Kidney tubule cell (primary cell): ENCODE measurements at regions not wholly inside any gene's neighbourhood (a gene's known extent, or its start where the extent isn't known, plus 50 kb on each side); places are given as distances from the start of the nearest gene placed in this dataset.
A peak's percentile ranks its signal among the peaks of the same experiment; 100 is the strongest.
"Not testable (repeated sequence)": the region's sequence is repeated elsewhere in the genome, so short reads cannot be mapped to it uniquely, and the experiment has no call there.

ENCODE experiments used
- DNase-seq: peaks from one replicate; pipeline ENCODE4 v3.0.0-alpha.2; 2018; ENCODE audit warnings: low spot score

- no peak for DNase-seq
These were observed 844.4 kb upstream of the CDH18 start for GRCh38 chr5:20832204-20833080.

GRCh38 chr5:20825951-20826350 is 838.0 kb upstream of the CDH18 start:
- not testable (repeated sequence) for DNase-seq

- not testable (repeated sequence) for DNase-seq
These were observed 809.2 kb upstream of the CDH18 start for GRCh38 chr5:20797216-20797615.

GRCh38 chr5:20784755-20785154 is 796.8 kb upstream of the CDH18 start:
- not testable (repeated sequence) for DNase-seq

GRCh38 chr5:20783484-20783883 is 795.5 kb upstream of the CDH18 start:
- DNase-seq: not testable (repeated sequence)

- not testable (repeated sequence) for DNase-seq
These were observed 783.3 kb upstream of the CDH18 start for GRCh38 chr5:20771338-20771737.

GRCh38 chr5:20765074-20765473 is 777.1 kb upstream of the CDH18 start:
- not testable (repeated sequence) for DNase-seq

DNA sequence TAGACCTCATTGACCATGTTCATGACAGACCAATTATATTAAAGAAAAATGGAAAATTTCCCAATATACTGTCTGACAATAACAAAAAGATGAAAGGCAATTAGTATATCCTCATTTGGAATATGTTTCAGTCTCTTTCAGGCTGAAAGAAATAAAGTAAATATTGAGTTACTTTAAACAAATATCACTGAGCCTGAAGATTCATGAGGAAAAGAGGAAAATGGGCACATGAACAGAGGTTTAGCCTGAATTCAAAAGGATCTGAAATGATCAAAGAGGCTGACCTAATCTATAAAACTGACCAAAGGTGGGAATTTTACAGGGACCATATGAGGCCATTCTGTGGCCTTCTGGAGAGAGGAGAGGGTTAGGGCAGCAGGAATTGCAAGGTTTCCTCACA is 771.5 kb upstream of the CDH18 start:
- DNase-seq: not testable (repeated sequence)

DNA sequence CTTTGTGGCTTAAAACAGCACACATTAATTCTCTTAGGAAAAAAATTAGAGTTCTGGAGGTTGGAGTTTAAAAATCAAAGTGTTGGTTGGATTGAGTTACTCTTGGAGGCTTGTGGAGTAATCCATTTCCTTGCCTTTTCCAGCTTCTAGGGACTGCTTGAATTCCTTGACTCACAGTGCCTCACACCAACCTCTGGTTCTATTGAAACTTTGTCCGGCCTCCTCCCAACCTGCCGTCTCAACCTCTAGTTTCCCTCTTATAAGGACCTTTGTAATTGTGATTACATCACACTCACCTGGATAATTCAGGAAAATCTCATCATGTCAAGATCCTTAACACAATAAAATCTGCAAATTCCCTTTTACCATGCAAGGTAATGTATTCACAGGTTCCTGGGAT is 764.2 kb upstream of the CDH18 start:
- not testable (repeated sequence) for DNase-seq

DNA sequence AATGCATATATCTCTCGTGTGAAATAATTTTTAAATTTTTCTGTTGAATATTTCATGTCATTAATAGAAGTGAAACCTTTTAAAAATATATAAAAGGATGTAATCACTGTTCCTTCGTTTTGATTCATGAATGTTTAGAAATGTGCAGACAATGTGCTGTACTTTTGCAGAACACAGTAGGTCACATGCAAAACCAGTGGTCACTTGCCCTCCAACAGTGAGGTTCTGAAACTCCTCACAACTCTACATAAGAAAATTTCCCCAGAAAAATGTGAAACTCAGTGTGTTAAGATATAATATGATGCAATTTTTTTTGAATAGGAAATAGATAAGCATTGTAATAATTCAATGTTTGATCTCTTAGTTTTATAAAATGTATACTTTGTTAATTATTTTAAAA is 747.7 kb upstream of the CDH18 start:
- not testable (repeated sequence) for DNase-seq

GRCh38 chr5:20732223-20732622 is 744.2 kb upstream of the CDH18 start:
- not testable (repeated sequence) for DNase-seq

GRCh38 chr5:20721286-20721685 is 733.3 kb upstream of the CDH18 start:
- DNase-seq: not testable (repeated sequence)

DNA sequence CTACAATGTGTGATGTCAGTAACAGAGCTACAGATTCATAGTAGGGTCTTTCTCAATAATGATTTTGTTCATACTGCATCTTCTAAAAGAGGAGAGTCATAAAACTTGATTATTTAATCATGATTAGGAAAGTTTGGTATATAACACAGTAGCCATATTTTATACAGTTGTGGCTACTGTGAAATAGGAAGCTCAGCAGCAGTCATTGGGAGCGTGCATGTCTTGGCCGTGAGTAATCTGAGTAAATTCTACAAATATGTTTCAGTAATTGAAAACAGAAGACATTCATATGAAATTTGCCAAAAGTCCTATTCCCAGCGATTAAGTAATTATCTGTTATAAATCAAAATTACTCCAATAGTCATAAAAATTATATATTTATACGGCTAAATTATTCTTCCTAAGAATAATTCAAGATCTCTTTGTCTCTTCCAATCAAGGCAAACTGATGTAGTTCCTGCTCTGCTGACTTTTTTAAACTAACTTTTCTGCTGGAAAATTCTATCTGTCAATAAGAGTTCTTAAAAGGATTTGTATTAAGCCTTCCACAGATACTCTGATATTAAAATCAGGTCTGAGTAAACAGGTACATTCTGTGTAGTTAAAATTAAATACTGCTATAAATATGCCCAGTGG is 723.6 kb upstream of the CDH18 start:
- not testable (repeated sequence) for DNase-seq

DNA sequence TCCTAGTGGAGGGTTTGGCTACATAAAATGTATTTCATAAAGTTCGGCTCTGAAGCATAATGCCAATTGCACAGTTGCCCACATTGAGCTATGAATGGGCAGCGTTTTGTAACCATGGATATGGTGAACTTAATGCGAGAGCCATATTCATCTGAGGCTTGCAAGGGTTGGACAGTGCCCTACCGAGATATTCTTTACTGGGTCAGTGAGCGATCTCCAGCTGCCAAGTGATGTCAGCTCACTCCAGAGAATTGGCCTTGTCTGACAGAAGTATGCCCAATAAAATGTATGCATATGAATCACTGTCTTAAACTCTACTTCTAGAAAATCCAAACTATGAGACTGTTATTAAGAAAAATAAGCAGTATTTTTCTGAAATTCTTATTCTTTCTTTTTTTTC is 719.6 kb upstream of the CDH18 start:
- not testable (repeated sequence) for DNase-seq

GRCh38 chr5:20694121-20694520 is 706.1 kb upstream of the CDH18 start:
- DNase-seq: no peak

DNA sequence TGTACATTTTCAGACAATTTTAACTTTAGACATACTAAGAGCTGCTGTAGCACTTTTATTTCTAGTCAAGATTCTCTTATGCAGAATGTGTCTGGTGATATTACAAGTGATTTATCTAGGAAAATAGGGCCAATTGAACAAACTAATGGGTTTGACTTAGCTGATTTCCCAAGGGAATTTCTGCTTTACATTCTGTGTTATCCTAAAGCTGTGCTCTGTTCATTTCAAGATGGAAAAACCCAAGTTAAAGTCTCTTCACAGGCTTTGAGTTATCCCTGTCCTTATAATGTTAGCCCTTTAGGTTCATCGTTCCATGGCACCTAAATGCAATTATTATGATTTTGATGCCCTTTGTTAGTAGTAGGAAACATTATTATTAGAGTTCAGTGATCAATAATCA is 704.9 kb upstream of the CDH18 start:
- no peak for DNase-seq

DNA sequence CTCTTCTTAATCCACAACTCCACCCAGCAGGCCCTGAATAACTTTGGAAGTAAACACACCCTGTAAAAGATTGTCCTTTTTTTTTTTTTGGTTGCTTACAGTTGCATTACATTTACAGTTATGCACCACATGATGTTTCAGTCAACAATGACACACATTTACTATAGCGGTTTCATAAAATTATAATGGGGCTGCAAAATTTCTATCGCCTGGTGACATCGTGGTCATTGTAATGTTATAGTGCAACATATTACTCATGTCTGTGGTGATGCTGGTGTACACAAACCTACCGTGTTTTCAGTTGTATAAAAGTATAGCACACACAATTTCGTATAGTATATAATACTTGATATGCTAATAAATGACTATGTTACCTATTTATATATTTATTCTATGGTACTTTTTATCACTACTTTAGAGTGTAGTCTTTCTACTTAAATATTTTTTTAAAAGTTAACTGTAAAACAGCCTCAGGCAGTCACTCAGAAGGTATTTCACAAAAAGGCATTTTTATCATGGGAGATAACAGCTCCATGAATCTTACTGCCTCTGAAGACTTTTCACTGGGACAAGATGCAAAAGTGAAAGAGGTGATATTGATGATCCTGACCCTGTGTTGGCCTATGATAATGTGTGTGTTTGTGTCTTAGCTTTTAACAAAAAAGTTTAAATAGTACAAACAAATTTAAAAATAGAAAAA is 695.4 kb upstream of the CDH18 start:
- DNase-seq: no peak

DNA sequence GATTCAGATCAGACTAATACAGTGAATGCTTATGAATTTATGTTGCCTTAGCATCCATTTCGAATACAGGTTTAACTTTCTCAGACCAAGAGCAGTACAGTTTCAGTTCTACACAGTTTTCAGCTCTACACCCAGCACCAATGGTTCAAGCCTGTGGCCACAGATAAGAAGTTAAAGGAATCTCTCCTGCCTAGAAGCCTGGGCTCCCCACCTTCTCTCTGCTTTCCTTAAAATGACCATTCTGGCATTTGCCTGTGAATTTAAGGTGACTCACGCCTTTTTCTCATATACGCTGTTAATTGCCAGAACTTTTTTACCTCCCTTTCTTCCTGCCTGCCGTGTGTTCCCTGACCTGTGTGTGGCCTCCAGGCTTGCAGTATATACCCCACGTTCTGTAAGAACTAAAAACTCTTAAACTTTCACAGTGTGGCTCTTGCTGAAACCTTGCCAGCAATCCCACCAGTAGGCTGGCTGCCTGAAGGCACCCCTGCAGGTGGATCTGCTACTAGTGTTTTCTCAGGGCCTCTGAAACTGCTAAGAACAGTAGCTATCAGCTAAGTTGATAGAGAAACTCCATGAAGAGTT is 692.8 kb upstream of the CDH18 start:
- DNase-seq: no peak

DNA sequence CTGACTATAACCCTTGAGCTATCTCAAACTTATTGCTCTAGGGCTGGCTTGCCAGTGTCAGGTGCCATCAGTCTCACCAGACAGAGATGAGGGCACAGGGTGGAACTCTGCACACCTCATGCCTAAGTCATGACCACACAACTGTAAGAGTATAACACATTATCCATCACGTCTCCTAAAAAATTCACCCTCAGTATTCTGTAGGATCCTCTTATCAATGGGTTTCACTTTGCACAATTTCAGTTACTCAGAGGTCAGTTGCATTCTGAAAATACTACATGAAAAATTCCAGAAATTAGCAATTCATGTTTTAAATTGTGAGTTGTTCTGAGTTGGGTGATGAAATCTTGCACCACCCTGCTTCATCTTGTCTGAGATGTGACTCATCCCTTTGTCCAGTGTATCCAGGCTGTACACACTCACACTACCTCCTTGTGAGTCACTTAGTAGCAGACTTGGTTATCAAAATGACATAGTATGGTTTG is 690.9 kb upstream of the CDH18 start:
- DNase-seq: peak; percentile 87

GRCh38 chr5:20678386-20678785 is 690.4 kb upstream of the CDH18 start:
- peak; percentile 2 for DNase-seq

DNA sequence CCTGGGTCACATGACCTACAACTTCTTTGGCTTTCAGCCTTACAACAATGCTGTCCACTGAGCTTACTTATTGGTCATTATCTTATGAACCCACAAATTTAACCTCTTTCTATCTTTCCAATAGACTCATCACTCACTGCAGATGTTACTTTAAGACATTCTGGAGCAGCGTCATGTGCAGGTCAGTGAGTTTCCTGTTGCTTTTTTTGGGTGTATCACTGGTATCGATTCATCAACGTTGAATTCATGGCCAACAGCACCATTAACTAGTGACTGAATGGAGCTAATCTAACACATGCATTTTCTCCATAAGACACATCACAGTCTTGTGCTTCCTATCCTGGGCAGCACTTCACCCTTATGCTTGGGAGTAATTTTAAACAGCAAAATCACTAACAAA is 672.6 kb upstream of the CDH18 start:
- DNase-seq: no peak

DNA sequence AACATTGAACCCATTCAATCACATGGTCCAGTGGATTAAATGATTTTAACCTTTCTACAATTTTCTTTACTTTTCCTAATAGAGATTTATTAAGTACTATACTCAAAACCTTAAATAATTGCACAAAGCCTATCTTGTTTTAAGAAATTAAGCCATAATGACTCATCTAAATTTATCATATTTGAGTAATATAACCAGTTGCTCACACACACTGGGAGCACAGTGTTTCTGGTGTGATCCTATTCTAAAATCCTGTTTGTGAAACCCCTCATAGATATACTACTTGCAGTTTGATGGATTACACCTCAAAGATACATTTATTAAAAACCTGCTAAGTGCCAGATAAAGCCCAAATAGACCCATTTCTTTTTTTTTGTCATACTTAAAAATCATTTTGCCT is 668.3 kb upstream of the CDH18 start:
- DNase-seq: no peak
